K562 (cell line): ENCODE measurements at regions not wholly inside any gene's neighbourhood (a gene's known extent, or its start where the extent isn't known, plus 50 kb on each side); places are given as distances from the start of the nearest gene placed in this dataset.

Experiments used
- ATAC-seq: fragments of 200-7000 bp; cut with Tn5 transposase; 3 replicates; pipeline ENCODE4 v1.9.1; 2020; ENCODE audit warnings: moderate library complexity
- BruUV-seq: library from RNA; stranded (reverse); fragments of 400-500 nt; replicated peaks from 2 replicates; lab custom pipeline; 2021; lab: Mats Ljungman, UMichigan
- CTCF ChIA-PET: fragments of 300-600 bp; formaldehyde crosslinking; extraction: SDS; loops from one replicate; lab custom pipeline; 2021; ENCODE audit warnings: low intra/inter-chr PET ratio; lab: Yijun Ruan, JAX
- POLR2A ChIA-PET: fragments of 300-600, 350-650 bp; sonication (Branson Sonifier 250); formaldehyde crosslinking; extraction: SDS; loops from one replicate; lab custom pipeline; 2021; ENCODE audit warnings: antibody characterized with exemption, inconsistent platforms; lab: Yijun Ruan, JAX
- DNase-seq, 4 experiments: peaks; one replicate each; pipeline versions ENCODE4 v3.0.0 to v3.0.0-alpha.2; 2011 to 2018; ENCODE audit warnings: low spot score in 3 of 4, mixed read lengths in 3 of 4; ENCODE audit errors: extremely low read depth in 1 of 4
- FAIRE-seq: peaks from 2 replicates; lab custom pipeline; 2011; peaks lifted over from hg19 to GRCh38; lab: Jason Lieb, UNC
- H2AFZ ChIP-seq: 2 replicates; pipeline ENCODE4 v1.6.0; 2011; ENCODE audit warnings: low read depth, low read length, control low read depth, inconsistent platforms
- H3K27ac ChIP-seq: fragments of 200-600 bp; 3 replicates; pipeline ENCODE4 v1.8.0; 2011; ENCODE audit warnings: low read depth, mild to moderate bottlenecking, control low read depth, inconsistent platforms, low read length, moderate library complexity, mixed read lengths; ENCODE audit errors: extremely low read depth
- H3K27me3 ChIP-seq, 2 experiments: fragments of 300-600 bp in 1 of 2; 2 replicates in 1 of 2; 3 replicates in 1 of 2; pipeline versions ENCODE4 v1.6.0 to v1.8.0; 2011; ENCODE audit warnings: inconsistent platforms in 2 of 2, low read length in 2 of 2, mild to moderate bottlenecking in 1 of 2, mixed read lengths in 1 of 2, moderate library complexity in 1 of 2; ENCODE audit not compliant: control insufficient read depth in 2 of 2, insufficient read depth in 2 of 2
- H3K36me3 ChIP-seq: fragments of 300-600 bp; 3 replicates; pipeline ENCODE4 v1.8.0; 2011; ENCODE audit warnings: mild to moderate bottlenecking, low read length, inconsistent platforms; ENCODE audit not compliant: control insufficient read depth, insufficient read depth
- H3K4me1 ChIP-seq, 2 experiments: fragments of 200-600 bp in 1 of 2; replicated peaks in 1 of 2; 2 replicates in 1 of 2; 3 replicates in 1 of 2; pipeline versions ENCODE4 v1.5.1 to v1.8.0; 2011; ENCODE audit warnings: inconsistent platforms in 2 of 2, low read length in 2 of 2, mild to moderate bottlenecking in 1 of 2, mixed read lengths in 1 of 2, moderate library complexity in 1 of 2; ENCODE audit not compliant: control insufficient read depth in 2 of 2, insufficient read depth in 2 of 2
- H3K4me2 ChIP-seq: 2 replicates; pipeline ENCODE4 v1.6.1; 2011; ENCODE audit warnings: low read length, control low read depth, inconsistent platforms, mixed read lengths; ENCODE audit not compliant: insufficient read depth
- H3K4me3 ChIP-seq: fragments of 200-600 bp; sonication (generic), shearing (Covaris generic); 2 replicates; pipeline ENCODE4 v1.5.1; 2016; ENCODE audit warnings: control low read depth, inconsistent platforms
- H3K79me2 ChIP-seq: fragments of 200-600 bp; 3 replicates; pipeline ENCODE4 v1.8.0; 2011; ENCODE audit warnings: low read length, inconsistent platforms; ENCODE audit not compliant: control insufficient read depth, insufficient read depth
- H3K9ac ChIP-seq, 2 experiments: 2 replicates each; pipeline versions ENCODE4 v1.6.0 to v1.6.1; 2011; ENCODE audit warnings: low read depth in 2 of 2, low read length in 2 of 2, control low read depth in 1 of 2, inconsistent platforms in 1 of 2, mild to moderate bottlenecking in 1 of 2, mixed read lengths in 1 of 2; ENCODE audit not compliant: insufficient read depth in 1 of 2
- H3K9me1 ChIP-seq: one replicate; pipeline ENCODE4 v1.6.0; 2011; ENCODE audit warnings: inconsistent platforms, mild to moderate bottlenecking, low read length, moderate library complexity; ENCODE audit not compliant: control insufficient read depth, insufficient read depth
- H3K9me3 ChIP-seq: replicated peaks from 2 replicates; pipeline ENCODE4 v1.5.1; 2011; ENCODE audit warnings: low read depth, low read length, inconsistent platforms; ENCODE audit not compliant: control insufficient read depth, insufficient read depth
- H4K20me1 ChIP-seq: replicated peaks from 2 replicates; pipeline ENCODE4 v1.6.1; 2011; ENCODE audit warnings: low read length, inconsistent platforms, mixed read lengths; ENCODE audit not compliant: control insufficient read depth, insufficient read depth
- EGR1 ChIP-seq: fragments of 450-650 bp; conservative IDR thresholded peaks from 2 replicates; pipeline ENCODE4 v1.6.1; 2017; ENCODE audit warnings: mild to moderate bottlenecking
- ERF ChIP-seq: fragments of 450-650 bp; formaldehyde crosslinking; IDR thresholded peaks from 2 replicates; pipeline ENCODE4 v1.4.0; 2020; ENCODE audit warnings: mild to moderate bottlenecking, mixed read lengths
- FOSL1 ChIP-seq: fragments of 200-800 bp; sonication (Bioruptor generic); conservative IDR thresholded peaks from 2 replicates; pipeline ENCODE4 v1.6.1; 2016; ENCODE audit warnings: missing genetic modification characterization, missing compliant biosample characterization
- FOXA3 ChIP-seq, 2 experiments: fragments of 450-650 bp in 1 of 2; sonication (generic) in 1 of 2; formaldehyde crosslinking; IDR thresholded peaks in 1 of 2; conservative IDR thresholded peaks in 1 of 2; 2 replicates each; pipeline versions ENCODE4 v1.4.0 to v1.8.0; 2020 to 2022; ENCODE audit warnings: mild to moderate bottlenecking in 2 of 2, missing genetic modification reagents in 1 of 2
- MCM5 ChIP-seq: fragments of 450-650 bp; IDR thresholded peaks from 2 replicates; pipeline ENCODE4 v1.6.1; 2016; ENCODE audit warnings: low read depth
- NFYB ChIP-seq: IDR thresholded peaks from 2 replicates; pipeline ENCODE4 v1.6.1; 2011; ENCODE audit warnings: mild to moderate bottlenecking, moderate library complexity; ENCODE audit not compliant: insufficient read length; ENCODE audit errors: extremely low read depth
- PRPF4 ChIP-seq: fragments of 200-400 bp; formaldehyde crosslinking; IDR thresholded peaks from one replicate; pipeline ENCODE4 v1.6.1; 2017; ENCODE audit warnings: low read length, low read depth, mild to moderate bottlenecking; ENCODE audit not compliant: insufficient read depth, poor library complexity, severe bottlenecking
- SMC3 ChIP-seq: conservative IDR thresholded peaks from 2 replicates; pipeline ENCODE4 v1.6.1; 2011; ENCODE audit warnings: low read depth, low read length, improper control_type of control experiment; ENCODE audit not compliant: insufficient read depth
- ZC3H4 ChIP-seq: sonication (generic); formaldehyde crosslinking; IDR thresholded peaks from 2 replicates; pipeline ENCODE4 v1.9.0; 2021; ENCODE audit warnings: missing genetic modification reagents, borderline replicate concordance
- ZKSCAN3 ChIP-seq: fragments of 250-450 bp; sonication (Bioruptor Pico); IDR thresholded peaks from 2 replicates; pipeline ENCODE4 v1.4.0; 2020
- ZNF830 ChIP-seq: fragments of 250-450 bp; sonication (Bioruptor Pico); IDR thresholded peaks from 2 replicates; pipeline ENCODE4 v1.5.0; 2021; ENCODE audit warnings: mild to moderate bottlenecking
- WGBS: fragments of 100-300 bp; shearing (Covaris generic); methylation state at CpG from one replicate; pipeline ENCODE4 v1.1.6; 2016; ENCODE audit warnings: low coverage, mixed read lengths; ENCODE audit not compliant: insufficient coverage; ENCODE audit errors: missing lambda C conversion rate; 5-methylcytosine and 5-hydroxymethylcytosine counted together
- in situ Hi-C: fragments of 300-500 bp; cut with MboI; formaldehyde crosslinking; loops from 4 replicates; pipeline ENCODE4 v1.15.0; 2018; ENCODE audit warnings: inconsistent platforms, mixed read lengths
- intact Hi-C: fragments of 100-400 bp; cut with micrococcal nuclease; formaldehyde crosslinking; loops from 2 replicates; pipeline ENCODE4 v1.14.2; 2022
- TF ChIP-seq, protein P1 (sequence below): sonication (generic); formaldehyde crosslinking; IDR thresholded peaks from 2 replicates; pipeline ENCODE4 v1.8.1; 2023; ENCODE audit warnings: mild to moderate bottlenecking, missing genetic modification reagents
- TF ChIP-seq, protein P2 (sequence below): fragments of 450-650 bp; IDR thresholded peaks from 2 replicates; pipeline ENCODE4 v1.6.1; 2017; ENCODE audit warnings: mild to moderate bottlenecking, moderate library complexity
- TF ChIP-seq, protein P3 (sequence below): sonication (generic); formaldehyde crosslinking; IDR thresholded peaks from 2 replicates; pipeline ENCODE4 v1.8.0; 2023; ENCODE audit warnings: missing genetic modification reagents, mild to moderate bottlenecking, borderline replicate concordance

DNA sequence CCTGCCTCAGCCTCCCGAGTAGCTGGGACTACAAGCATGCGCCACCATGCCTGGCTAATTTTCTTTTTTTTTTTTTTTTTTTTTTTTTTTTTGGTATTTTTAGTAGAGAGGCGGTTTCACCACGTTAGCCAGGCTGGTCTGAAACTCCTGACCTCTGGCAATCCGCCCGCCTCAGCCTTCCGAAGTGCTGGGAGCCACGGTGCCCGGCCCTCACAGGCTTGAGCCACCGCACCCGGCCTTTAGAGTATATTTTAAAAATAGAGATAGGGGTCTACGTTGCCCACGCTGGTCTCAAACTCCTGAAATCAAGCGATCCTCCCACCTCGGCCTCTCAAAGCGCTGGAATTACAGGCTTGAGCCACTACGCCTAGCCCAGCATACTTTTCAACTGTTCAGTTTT is 93.4 kb upstream of the CHD2 start:
- Histone ChIP-seq H2AFZ (no peak overlapping the region), H3K4me1 (peaks cover 34 to 40% of the 10 kb centered on the region in 2 experiments), H3K27ac (0 out of 3 replicates have a peak overlapping the region, but pooled peaks have one; percentile 20), H3K36me3 (no peaks in the 10 kb centered on the region), H3K9me3 (no peaks in the 10 kb centered on the region), H3K9ac (no peak overlapping the region), H3K27me3 (no peaks in the 10 kb centered on the region), H4K20me1 (no peaks in the 10 kb centered on the region), H3K9me1 (no peaks in the 10 kb centered on the region), H3K4me2 (no peak overlapping the region), H3K4me3 (no peak overlapping the region), H3K79me2 (peaks cover 36% of the 10 kb centered on the region)
- intact Hi-C loops (no loop called here), in situ Hi-C loops (no loop called here)
- DNase-seq = no peak
- no TSS peak for BruUV-seq
- ChIA-PET POLR2A (interaction anchor here (0.6 to 7.8 kb wide), 2 partner anchors 75 to 160 kb away, joined by 3 to 110 read pairs; no protein-coding TSS in a partner anchor), CTCF (no interaction called here)
- FAIRE-seq = no peak
- 90% methylated on average over 17 of the region's 17 CpGs for WGBS
- no peak for ATAC-seq
- TF ChIP-seq ERF (CRISPR knock-in tag) (no peak), PRPF4 (no peak), NFYB (no peak), ZC3H4 (CRISPR knock-in tag) (no peak), ZKSCAN3 (no peak), EGR1 (no peak), SMC3 (no peak), FOXA3 (CRISPR knock-in tag; conservative IDR thresholded peaks at IDR 0.05 in 1 of 2, IDR thresholded peaks at IDR 0.05 in 1 of 2) (no peak), MCM5 (no peak), FOSL1 (tag) (no peak), ZNF830 (CRISPR knock-in tag) (no peak)
- TF ChIP-seq, protein P1, sequence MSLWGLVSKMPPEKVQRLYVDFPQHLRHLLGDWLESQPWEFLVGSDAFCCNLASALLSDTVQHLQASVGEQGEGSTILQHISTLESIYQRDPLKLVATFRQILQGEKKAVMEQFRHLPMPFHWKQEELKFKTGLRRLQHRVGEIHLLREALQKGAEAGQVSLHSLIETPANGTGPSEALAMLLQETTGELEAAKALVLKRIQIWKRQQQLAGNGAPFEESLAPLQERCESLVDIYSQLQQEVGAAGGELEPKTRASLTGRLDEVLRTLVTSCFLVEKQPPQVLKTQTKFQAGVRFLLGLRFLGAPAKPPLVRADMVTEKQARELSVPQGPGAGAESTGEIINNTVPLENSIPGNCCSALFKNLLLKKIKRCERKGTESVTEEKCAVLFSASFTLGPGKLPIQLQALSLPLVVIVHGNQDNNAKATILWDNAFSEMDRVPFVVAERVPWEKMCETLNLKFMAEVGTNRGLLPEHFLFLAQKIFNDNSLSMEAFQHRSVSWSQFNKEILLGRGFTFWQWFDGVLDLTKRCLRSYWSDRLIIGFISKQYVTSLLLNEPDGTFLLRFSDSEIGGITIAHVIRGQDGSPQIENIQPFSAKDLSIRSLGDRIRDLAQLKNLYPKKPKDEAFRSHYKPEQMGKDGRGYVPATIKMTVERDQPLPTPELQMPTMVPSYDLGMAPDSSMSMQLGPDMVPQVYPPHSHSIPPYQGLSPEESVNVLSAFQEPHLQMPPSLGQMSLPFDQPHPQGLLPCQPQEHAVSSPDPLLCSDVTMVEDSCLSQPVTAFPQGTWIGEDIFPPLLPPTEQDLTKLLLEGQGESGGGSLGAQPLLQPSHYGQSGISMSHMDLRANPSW (CRISPR knock-in tag) = no peak
- TF ChIP-seq, protein P2, sequence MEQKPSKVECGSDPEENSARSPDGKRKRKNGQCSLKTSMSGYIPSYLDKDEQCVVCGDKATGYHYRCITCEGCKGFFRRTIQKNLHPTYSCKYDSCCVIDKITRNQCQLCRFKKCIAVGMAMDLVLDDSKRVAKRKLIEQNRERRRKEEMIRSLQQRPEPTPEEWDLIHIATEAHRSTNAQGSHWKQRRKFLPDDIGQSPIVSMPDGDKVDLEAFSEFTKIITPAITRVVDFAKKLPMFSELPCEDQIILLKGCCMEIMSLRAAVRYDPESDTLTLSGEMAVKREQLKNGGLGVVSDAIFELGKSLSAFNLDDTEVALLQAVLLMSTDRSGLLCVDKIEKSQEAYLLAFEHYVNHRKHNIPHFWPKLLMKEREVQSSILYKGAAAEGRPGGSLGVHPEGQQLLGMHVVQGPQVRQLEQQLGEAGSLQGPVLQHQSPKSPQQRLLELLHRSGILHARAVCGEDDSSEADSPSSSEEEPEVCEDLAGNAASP = no peak
- TF ChIP-seq, protein P3, sequence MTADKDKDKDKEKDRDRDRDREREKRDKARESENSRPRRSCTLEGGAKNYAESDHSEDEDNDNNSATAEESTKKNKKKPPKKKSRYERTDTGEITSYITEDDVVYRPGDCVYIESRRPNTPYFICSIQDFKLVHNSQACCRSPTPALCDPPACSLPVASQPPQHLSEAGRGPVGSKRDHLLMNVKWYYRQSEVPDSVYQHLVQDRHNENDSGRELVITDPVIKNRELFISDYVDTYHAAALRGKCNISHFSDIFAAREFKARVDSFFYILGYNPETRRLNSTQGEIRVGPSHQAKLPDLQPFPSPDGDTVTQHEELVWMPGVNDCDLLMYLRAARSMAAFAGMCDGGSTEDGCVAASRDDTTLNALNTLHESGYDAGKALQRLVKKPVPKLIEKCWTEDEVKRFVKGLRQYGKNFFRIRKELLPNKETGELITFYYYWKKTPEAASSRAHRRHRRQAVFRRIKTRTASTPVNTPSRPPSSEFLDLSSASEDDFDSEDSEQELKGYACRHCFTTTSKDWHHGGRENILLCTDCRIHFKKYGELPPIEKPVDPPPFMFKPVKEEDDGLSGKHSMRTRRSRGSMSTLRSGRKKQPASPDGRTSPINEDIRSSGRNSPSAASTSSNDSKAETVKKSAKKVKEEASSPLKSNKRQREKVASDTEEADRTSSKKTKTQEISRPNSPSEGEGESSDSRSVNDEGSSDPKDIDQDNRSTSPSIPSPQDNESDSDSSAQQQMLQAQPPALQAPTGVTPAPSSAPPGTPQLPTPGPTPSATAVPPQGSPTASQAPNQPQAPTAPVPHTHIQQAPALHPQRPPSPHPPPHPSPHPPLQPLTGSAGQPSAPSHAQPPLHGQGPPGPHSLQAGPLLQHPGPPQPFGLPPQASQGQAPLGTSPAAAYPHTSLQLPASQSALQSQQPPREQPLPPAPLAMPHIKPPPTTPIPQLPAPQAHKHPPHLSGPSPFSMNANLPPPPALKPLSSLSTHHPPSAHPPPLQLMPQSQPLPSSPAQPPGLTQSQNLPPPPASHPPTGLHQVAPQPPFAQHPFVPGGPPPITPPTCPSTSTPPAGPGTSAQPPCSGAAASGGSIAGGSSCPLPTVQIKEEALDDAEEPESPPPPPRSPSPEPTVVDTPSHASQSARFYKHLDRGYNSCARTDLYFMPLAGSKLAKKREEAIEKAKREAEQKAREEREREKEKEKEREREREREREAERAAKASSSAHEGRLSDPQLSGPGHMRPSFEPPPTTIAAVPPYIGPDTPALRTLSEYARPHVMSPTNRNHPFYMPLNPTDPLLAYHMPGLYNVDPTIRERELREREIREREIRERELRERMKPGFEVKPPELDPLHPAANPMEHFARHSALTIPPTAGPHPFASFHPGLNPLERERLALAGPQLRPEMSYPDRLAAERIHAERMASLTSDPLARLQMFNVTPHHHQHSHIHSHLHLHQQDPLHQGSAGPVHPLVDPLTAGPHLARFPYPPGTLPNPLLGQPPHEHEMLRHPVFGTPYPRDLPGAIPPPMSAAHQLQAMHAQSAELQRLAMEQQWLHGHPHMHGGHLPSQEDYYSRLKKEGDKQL (CRISPR knock-in tag) = no peak
